ENCODE measurements at regions not wholly inside any gene's neighbourhood (a gene's known extent, or its start where the extent isn't known, plus 50 kb on each side); places are given as distances from the start of the nearest gene placed in this dataset.

DNA sequence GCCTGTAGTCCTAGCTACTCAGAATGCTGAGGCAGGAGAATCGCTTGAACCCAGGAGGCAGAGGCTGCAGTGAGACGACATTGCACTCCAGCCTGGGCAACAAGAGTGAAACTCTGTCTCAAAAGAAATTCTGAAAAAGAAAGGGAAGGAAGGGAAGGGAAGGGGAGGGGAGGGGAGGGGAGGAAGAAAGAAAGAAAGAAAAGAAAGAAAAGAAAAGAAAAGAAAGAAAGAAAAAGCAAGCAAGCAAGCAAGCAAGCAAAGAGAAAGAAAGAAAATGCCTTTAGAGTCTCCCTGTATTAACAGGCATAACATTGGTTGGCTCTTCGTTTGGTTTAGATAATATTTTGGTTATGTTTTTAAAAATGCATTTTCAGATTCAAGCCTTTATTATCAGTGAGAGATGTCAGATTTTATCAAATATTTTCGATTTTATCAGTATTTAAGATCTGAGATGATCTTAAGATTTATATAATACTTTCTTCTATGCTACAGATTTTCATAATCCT is 281.1 kb downstream of the NPIPA8 start:
- DNase-seq (ENCODE audit: low spot score), result no peak

- DNase-seq (ENCODE audit: low spot score), result no peak
These were observed 285.8 kb downstream of the NPIPA8 start for GRCh38 chr16:18050777-18051176.

DNA sequence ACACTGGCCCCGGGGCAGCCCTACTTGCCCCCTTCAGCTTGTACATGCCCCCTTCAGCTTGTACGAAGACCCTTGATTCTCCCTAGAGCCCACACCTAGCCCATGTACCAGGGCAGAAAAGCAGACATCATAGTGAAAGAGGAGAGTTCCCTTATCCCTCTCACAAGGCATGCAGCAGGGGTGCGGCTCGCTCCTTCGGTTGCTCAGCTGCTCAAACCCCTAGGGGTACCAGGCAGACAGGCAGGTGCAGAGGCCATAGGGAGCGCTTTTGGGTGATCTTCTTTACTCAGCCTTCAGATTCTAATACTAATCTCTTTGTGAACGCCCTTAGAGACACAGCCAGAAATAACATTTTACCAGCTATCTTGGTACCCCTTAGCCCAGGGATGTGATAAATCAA is 286.3 kb downstream of the NPIPA8 start:
- DNase-seq (ENCODE audit: low spot score), result no peak

- DNase-seq (ENCODE audit: low spot score), result no peak
These were observed 286.9 kb downstream of the NPIPA8 start for GRCh38 chr16:18049547-18050133.

GRCh38 chr16:18048853-18049546 is 287.5 kb downstream of the NPIPA8 start:
- DNase-seq (ENCODE audit: low spot score), result no peak

DNA sequence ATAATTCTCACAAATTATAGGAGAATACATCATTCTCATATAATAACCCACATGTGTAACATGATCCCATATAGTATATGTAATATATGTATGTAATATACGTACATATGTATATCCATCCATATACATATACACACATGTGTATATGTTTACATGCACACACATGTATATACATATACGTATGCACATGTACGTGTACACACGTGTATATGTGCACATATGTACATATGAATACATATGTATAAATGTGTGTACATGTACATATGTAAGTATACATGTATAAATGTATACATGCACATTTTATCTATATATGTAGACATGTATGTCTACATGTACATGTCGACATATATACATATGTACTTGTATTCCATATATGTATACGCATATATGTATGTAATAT is 288.8 kb downstream of the NPIPA8 start:
- DNase-seq (ENCODE audit: low spot score), result no peak

DNA sequence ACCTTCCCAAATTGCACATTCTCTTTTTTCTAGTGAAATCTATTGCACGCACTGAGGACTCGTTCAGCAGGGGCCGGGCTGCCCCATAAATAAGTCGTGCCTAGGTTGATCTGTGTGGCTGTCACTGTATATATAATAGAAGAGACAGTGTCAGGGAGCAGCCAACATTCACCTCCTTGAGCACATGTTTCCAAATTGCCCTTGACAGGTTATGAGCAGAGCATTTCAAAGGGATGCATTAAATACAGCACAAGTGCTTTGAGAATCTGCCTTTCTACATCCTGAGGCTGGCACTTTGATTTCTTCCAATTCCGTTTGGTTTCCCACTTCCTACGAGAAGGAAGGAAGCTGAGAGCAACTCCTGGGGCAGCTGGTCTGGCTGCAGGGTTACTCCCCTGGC is 291.2 kb downstream of the NPIPA8 start:
- no peak for DNase-seq (ENCODE audit: low spot score)

- no peak for DNase-seq (ENCODE audit: low spot score)
These were observed 294.4 kb downstream of the NPIPA8 start for GRCh38 chr16:18041864-18042834.

DNA sequence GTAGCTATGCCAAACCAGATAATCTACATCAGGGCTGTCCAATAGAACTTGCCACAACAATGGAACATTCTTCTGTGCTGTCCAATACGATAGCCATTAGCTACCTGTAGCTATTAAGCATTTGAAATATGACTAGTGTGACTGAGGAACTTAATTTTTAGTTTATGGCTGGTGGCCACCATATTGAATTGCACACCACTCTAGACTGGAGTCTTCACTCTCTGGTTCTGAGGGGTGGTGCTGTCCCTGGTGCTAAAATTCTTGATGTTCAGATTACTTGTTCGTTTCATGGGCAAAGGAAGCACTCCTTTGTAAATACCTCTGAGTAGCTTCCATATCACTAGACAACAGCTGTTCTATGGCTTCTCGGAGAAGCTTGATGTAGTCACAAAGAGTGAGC is 296.6 kb downstream of the NPIPA8 start:
- DNase-seq (ENCODE audit: low spot score), result no peak

GRCh38 chr16:18037051-18037450 is 299.5 kb downstream of the NPIPA8 start:
- DNase-seq (ENCODE audit: low spot score), result no peak

DNA sequence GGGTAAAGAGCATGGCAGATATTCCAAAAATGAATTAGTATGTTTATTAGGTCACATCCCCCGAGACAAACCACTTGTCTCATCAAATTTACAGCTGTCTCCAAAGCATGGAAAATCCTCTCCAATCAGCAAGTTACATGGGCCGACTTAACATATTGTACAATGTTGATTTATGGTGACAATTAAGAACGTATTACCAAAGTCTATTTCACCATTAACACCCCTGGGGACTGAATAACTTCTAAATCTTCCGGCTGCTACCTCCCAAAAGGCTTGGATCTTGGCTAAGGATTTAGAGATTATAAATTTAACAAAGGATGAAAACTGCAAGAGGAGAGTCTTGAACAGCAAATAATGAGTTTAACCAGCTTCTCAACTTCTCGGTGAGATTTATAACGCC is 311.9 kb downstream of the NPIPA8 start:
- DNase-seq (ENCODE audit: low spot score), result no peak

GRCh38 chr16:18018376-18018775 is 318.2 kb downstream of the NPIPA8 start:
- DNase-seq (ENCODE audit: low spot score), result no peak

GRCh38 chr16:18013863-18014262 is 322.7 kb downstream of the NPIPA8 start:
- peak; percentile 19 for DNase-seq (ENCODE audit: low spot score)

GRCh38 chr16:18008356-18008755 is 328.2 kb downstream of the NPIPA8 start:
- no peak for DNase-seq (ENCODE audit: low spot score)

- no peak for DNase-seq (ENCODE audit: low spot score)
These were observed 333.5 kb downstream of the NPIPA8 start for GRCh38 chr16:18003033-18003432.

DNA sequence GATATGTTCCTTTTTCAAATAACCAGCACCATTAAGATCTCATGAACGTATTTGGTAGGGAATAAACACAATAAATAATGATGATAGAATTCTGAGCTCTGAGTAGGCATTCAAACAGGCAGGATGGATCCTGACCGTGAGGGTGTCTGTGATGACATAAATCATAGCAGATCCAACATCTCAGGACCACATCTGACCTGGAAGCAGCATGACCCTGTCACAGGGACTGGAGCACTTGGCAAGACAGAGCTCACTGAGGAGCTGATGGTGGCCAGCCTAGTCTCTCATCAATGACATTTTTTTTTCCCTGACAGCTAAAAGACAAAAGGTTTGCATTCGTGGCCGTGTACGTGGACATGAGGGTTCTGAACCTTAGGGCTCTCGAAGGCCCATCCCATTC is 337.5 kb downstream of the NPIPA8 start:
- DNase-seq (ENCODE audit: low spot score), result no peak

- no peak for DNase-seq (ENCODE audit: low spot score)
These were observed 338.0 kb downstream of the NPIPA8 start for GRCh38 chr16:17998550-17998949.

DNA sequence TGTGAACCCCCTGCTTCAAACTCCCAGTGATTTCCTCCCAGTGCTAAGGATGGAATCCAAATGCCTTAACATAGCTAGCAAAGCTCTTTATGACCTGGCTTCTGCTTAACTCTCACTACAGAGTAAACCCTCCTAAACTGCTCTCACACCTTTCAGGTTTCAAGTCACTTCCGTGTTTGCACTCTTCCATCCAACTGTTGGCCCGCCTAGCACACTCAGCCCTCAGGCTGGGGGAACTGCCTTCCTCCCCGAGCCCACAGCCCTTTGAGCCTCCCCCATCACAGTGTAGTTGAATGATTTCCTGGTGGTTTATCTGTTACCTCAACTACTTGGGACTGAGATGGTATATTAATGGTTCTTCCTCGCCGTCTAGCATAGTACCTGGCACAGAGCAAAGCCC is 342.5 kb downstream of the NPIPA8 start:
- DNase-seq (ENCODE audit: low spot score), result no peak

GRCh38 chr16:17992416-17992815 is 344.1 kb downstream of the NPIPA8 start:
- no peak for DNase-seq (ENCODE audit: low spot score)

DNA sequence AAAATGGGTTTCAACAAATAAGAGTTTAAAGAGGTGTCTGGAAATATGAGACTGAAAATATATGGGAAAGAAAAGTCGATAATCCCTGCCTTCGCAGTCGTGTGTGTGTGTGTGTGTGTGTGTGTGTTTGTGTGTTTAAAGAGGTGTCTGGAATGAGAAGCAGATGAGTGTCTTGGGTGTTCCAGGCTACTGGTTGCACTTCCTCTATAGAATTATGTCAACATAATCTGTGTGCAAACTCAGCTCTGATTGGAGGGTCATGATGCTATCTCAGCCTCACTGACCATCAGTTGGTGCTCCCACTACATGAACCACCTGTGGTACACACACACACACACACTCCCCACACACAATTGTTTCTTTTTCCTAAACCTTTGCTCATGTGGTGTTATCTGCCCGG is 347.3 kb downstream of the NPIPA8 start:
- DNase-seq (ENCODE audit: low spot score), result no peak

DNA sequence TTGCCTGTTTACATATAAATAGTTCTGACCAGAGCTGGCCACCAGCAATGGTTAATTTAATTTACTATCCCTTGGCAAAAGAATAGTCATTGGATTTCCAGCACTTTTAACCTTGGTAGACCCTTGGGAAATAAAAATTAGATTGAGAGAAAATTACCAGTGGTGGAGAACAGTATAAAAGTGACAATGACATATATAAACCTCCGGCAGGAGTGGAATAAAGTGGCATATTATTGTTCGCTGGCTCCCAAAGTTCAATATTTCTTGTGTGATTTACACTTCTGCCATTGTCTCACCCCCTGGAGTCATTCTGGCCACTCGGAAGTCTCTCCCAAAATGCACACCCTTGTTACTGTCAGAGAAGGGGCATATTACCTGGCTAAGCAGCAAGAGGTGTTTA is 347.7 kb downstream of the NPIPA8 start:
- DNase-seq (ENCODE audit: low spot score), result no peak

DNA sequence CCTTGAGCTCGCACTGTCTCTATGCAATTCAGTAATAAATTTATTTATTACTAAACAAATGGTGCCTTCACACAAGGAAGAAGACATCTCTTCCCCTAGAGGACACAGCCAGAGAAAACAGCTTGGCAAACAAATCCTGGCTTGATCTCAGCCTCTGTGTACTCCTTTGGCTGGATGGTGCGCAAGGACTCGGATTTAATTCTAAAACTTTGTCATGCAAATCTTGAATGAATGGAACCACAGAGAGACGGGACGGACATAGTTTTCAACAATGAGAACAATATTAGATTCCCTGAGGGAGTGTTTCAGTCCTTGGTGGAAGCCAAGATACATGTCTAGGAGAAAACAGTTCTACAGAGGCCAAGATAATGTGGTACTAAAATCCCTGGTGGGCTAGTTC is 349.5 kb downstream of the NPIPA8 start:
- DNase-seq (ENCODE audit: low spot score), result no peak

- no peak for DNase-seq (ENCODE audit: low spot score)
These were observed 351.7 kb downstream of the NPIPA8 start for GRCh38 chr16:17984810-17985209.

All from H4 (cell line).